Activated CD4-positive, alpha-beta memory T cell treated with anti-CD3 and anti-CD28 coated beads for 36 hours (primary cell): ENCODE measurements at regions not wholly inside any gene's neighbourhood (a gene's known extent, or its start where the extent isn't known, plus 50 kb on each side); places are given as distances from the start of the nearest gene placed in this dataset.
A peak's percentile ranks its signal among the peaks of the same experiment; 100 is the strongest.
"Not testable (repeated sequence)": the region's sequence is repeated elsewhere in the genome, so short reads cannot be mapped to it uniquely, and the experiment has no call there.

Source experiments
- CTCF ChIA-PET: fragments of 350-600 bp; sonication (Branson Sonifier 250); formaldehyde crosslinking; loops from one replicate; lab custom pipeline; 2021; ENCODE audit warnings: antibody characterized with exemption, inconsistent platforms; lab: Charles Lee
- POLR2A ChIA-PET: fragments of 350-600 bp; sonication (Branson Sonifier 250); formaldehyde crosslinking; loops from one replicate; lab custom pipeline; 2021; ENCODE audit warnings: antibody characterized with exemption; lab: Charles Lee
- DNase-seq: peaks from one replicate; pipeline ENCODE4 v3.0.0-alpha.2; 2020
- H3K27ac Mint-ChIP-seq: one replicate; pipeline ENCODE4 v1.8.0; 2021; ENCODE audit warnings: mixed read lengths
- H3K27me3 Mint-ChIP-seq: one replicate; pipeline ENCODE4 v1.8.0; 2021; ENCODE audit warnings: mixed read lengths
- H3K36me3 Mint-ChIP-seq: one replicate; pipeline ENCODE4 v1.8.0; 2021; ENCODE audit warnings: mixed read lengths
- H3K4me1 Mint-ChIP-seq: one replicate; pipeline ENCODE4 v1.8.0; 2021; ENCODE audit warnings: low read depth, mixed read lengths
- H3K4me3 Mint-ChIP-seq: one replicate; pipeline ENCODE4 v1.8.0; 2021; ENCODE audit warnings: mild to moderate bottlenecking, mixed read lengths
- H3K9me3 Mint-ChIP-seq: one replicate; pipeline ENCODE4 v1.8.0; 2021; ENCODE audit warnings: mixed read lengths
- intact Hi-C: fragments of 100-400 bp; cut with micrococcal nuclease; formaldehyde crosslinking; loops from one replicate; pipeline ENCODE4 v1.15.1; 2023

GRCh38 chr2:190742431-190742830, 93.5 kb downstream of the NAB1 start:
- H3K27ac Mint-ChIP-seq, result no peak overlapping the region
- ChIA-PET CTCF (no interaction called here), POLR2A (interaction anchor here (1.0 to 1.2 kb wide), 2 partner anchors 13 to 20 kb away, joined by 3 read pairs; no protein-coding TSS in a partner anchor)
- H3K27me3 Mint-ChIP-seq, result no peaks in the 10 kb centered on the region
- no peaks in the 10 kb centered on the region for H3K9me3 Mint-ChIP-seq
- no peaks in the 10 kb centered on the region for H3K36me3 Mint-ChIP-seq
- DNase-seq, result no peak
- H3K4me3 Mint-ChIP-seq, result no peak overlapping the region
- intact Hi-C loops, result no loop called here
- H3K4me1 Mint-ChIP-seq, result peaks cover 21% of the 10 kb centered on the region

GRCh38 chr2:190744041-190744440, 95.2 kb downstream of the NAB1 start:
- no peak overlapping the region for H3K4me3 Mint-ChIP-seq
- no peak for DNase-seq
- ChIA-PET CTCF (no interaction called here), POLR2A (no interaction called here)
- H3K9me3 Mint-ChIP-seq, result no peaks in the 10 kb centered on the region
- H3K4me1 Mint-ChIP-seq, result peaks cover 22% of the 10 kb centered on the region
- intact Hi-C loops, result no loop called here
- no peaks in the 10 kb centered on the region for H3K27me3 Mint-ChIP-seq
- no peaks in the 10 kb centered on the region for H3K36me3 Mint-ChIP-seq
- no peak overlapping the region for H3K27ac Mint-ChIP-seq

- H3K9me3 Mint-ChIP-seq, result no peaks in the 10 kb centered on the region
- H3K4me1 Mint-ChIP-seq, result peaks cover 22% of the 10 kb centered on the region
- DNase-seq, result no peak
- H3K36me3 Mint-ChIP-seq, result no peaks in the 10 kb centered on the region
- no peaks in the 10 kb centered on the region for H3K27me3 Mint-ChIP-seq
- no peak overlapping the region for H3K4me3 Mint-ChIP-seq
- intact Hi-C loops, result loop anchor here (1.0 to 2.0 kb wide), 2 partner anchors 18 to 24 kb away; no protein-coding TSS in a partner anchor
- POLR2A ChIA-PET, result no interaction called here
- CTCF ChIA-PET, result interaction anchor here (0.6 kb wide), 1 partner anchor 13 kb away, joined by 3 read pairs; no protein-coding TSS in a partner anchor
- H3K27ac Mint-ChIP-seq, result no peak overlapping the region
These were observed 98.3 kb downstream of the NAB1 start for GRCh38 chr2:190746971-190747761.

- intact Hi-C loops, result no loop called here
- H3K27me3 Mint-ChIP-seq, result no peaks in the 10 kb centered on the region
These were observed 100.1 kb downstream of the NAB1 start for GRCh38 chr2:190748966-190749365.

GRCh38 chr2:190755772-190756415, 107.0 kb downstream of the NAB1 start:
- ChIA-PET POLR2A (no interaction called here), CTCF (no interaction called here)
- no peak for DNase-seq
- no peak overlapping the region for H3K27ac Mint-ChIP-seq
- H3K27me3 Mint-ChIP-seq, result no peaks in the 10 kb centered on the region
- intact Hi-C loops, result no loop called here
- H3K9me3 Mint-ChIP-seq, result peaks cover 3% of the 10 kb centered on the region
- H3K4me3 Mint-ChIP-seq, result no peak overlapping the region
- H3K36me3 Mint-ChIP-seq, result no peaks in the 10 kb centered on the region
- H3K4me1 Mint-ChIP-seq, result peaks cover 12% of the 10 kb centered on the region

More at GRCh38 chr2:190748966-190749365, 100.1 kb downstream of the NAB1 start:
- H3K4me1 Mint-ChIP-seq, result peaks cover 13% of the 10 kb centered on the region
- H3K27ac Mint-ChIP-seq, result no peak overlapping the region
- no peak overlapping the region for H3K4me3 Mint-ChIP-seq
- no peaks in the 10 kb centered on the region for H3K9me3 Mint-ChIP-seq
- ChIA-PET POLR2A (no interaction called here), CTCF (no interaction called here)
- DNase-seq, result no peak
- no peaks in the 10 kb centered on the region for H3K36me3 Mint-ChIP-seq

GRCh38 chr2:190759749-190760213, 110.9 kb downstream of the NAB1 start:
- Mint-ChIP-seq H3K27ac (peak overlapping the region; percentile 18), H3K36me3 (no peaks in the 10 kb centered on the region), H3K4me1 (peaks cover 32% of the 10 kb centered on the region), H3K27me3 (no peaks in the 10 kb centered on the region), H3K4me3 (peak overlapping the region; percentile 51), H3K9me3 (peaks cover 3% of the 10 kb centered on the region)
- CTCF ChIA-PET, result interaction anchor here (0.7 kb wide), 1 partner anchor 13 kb away, joined by 3 read pairs; no protein-coding TSS in a partner anchor
- intact Hi-C loops, result loop anchor here (5.0 to 10.0 kb wide), 2 partner anchors 112 to 355 kb away; partner anchors contain the start of genes MFSD6 and NAB1
- POLR2A ChIA-PET, result no interaction called here
- DNase-seq, result no peak

- H3K36me3 Mint-ChIP-seq, H3K9me3 Mint-ChIP-seq, H3K27me3 Mint-ChIP-seq, CTCF ChIA-PET, DNase-seq, POLR2A ChIA-PET: not testable (repeated sequence)
- intact Hi-C loops, result loop anchor here (5.0 to 10.0 kb wide), 2 partner anchors 113 to 356 kb away; partner anchors contain the start of genes MFSD6 and NAB1
- peaks cover 39% of the 10 kb centered on the region for H3K4me1 Mint-ChIP-seq
- H3K4me3 Mint-ChIP-seq, result peak overlapping the region; percentile 51
- peak overlapping the region; percentile 18 for H3K27ac Mint-ChIP-seq
These were observed 111.7 kb downstream of the NAB1 start for GRCh38 chr2:190760353-190761150.

- H3K4me1 Mint-ChIP-seq, result peaks cover 46% of the 10 kb centered on the region
- H3K4me3 Mint-ChIP-seq, H3K36me3 Mint-ChIP-seq, POLR2A ChIA-PET, DNase-seq, H3K27ac Mint-ChIP-seq, H3K9me3 Mint-ChIP-seq, H3K27me3 Mint-ChIP-seq, CTCF ChIA-PET: not testable (repeated sequence)
- intact Hi-C loops, result loop anchor here (5.0 to 10.0 kb wide), 2 partner anchors 114 to 356 kb away; partner anchors contain the start of genes MFSD6 and NAB1
These were observed 112.3 kb downstream of the NAB1 start for GRCh38 chr2:190761216-190761615.

- H3K27ac Mint-ChIP-seq, result no peak overlapping the region
- peaks cover 48% of the 10 kb centered on the region for H3K4me1 Mint-ChIP-seq
- H3K36me3 Mint-ChIP-seq, result no peaks in the 10 kb centered on the region
- intact Hi-C loops, result loop anchor here (5.0 to 10.0 kb wide), 2 partner anchors 115 to 358 kb away; partner anchors contain the start of genes MFSD6 and NAB1
- DNase-seq, result no peak
- no peaks in the 10 kb centered on the region for H3K27me3 Mint-ChIP-seq
- H3K9me3 Mint-ChIP-seq, result peaks cover 3% of the 10 kb centered on the region
- CTCF ChIA-PET, result interaction anchor here (1.0 to 1.4 kb wide), 2 partner anchors 17 to 24 kb away, joined by 3 to 4 read pairs; no protein-coding TSS in a partner anchor
- POLR2A ChIA-PET, result no interaction called here
- H3K4me3 Mint-ChIP-seq, result no peak overlapping the region
These were observed 113.7 kb downstream of the NAB1 start for GRCh38 chr2:190762566-190762965.

- Mint-ChIP-seq H3K27ac (no peak overlapping the region), H3K27me3 (no peaks in the 10 kb centered on the region), H3K4me3 (no peak overlapping the region), H3K4me1 (peaks cover 51% of the 10 kb centered on the region), H3K36me3 (no peaks in the 10 kb centered on the region), H3K9me3 (peaks cover 3% of the 10 kb centered on the region)
- ChIA-PET CTCF (interaction anchor here (1.0 to 1.4 kb wide), 3 partner anchors 17 to 117 kb away, joined by 3 to 4 read pairs (median 3); no protein-coding TSS in a partner anchor), POLR2A (no interaction called here)
- DNase-seq, result no peak
- intact Hi-C loops, result loop anchor here (5.0 to 10.0 kb wide), 2 partner anchors 116 to 358 kb away; partner anchors contain the start of genes MFSD6 and NAB1
These were observed 114.2 kb downstream of the NAB1 start for GRCh38 chr2:190763100-190763499.

GRCh38 chr2:190763901-190764514, 115.1 kb downstream of the NAB1 start:
- Mint-ChIP-seq H3K4me1 (peaks cover 53% of the 10 kb centered on the region), H3K27ac (peak overlapping the region; percentile 31)
- POLR2A ChIA-PET, result interaction anchor here (0.6 to 0.8 kb wide), 2 partner anchors 42 to 211 kb away, joined by 3 read pairs; no protein-coding TSS in a partner anchor

More at GRCh38 chr2:190763901-190764514, 115.1 kb downstream of the NAB1 start:
- intact Hi-C loops, result loop anchor here (1.0 to 10.0 kb wide), 5 partner anchors 17 to 359 kb away; partner anchors contain the start of genes MFSD6 and NAB1
- Mint-ChIP-seq H3K9me3 (peaks cover 3% of the 10 kb centered on the region), H3K36me3 (no peaks in the 10 kb centered on the region), H3K4me3 (no peak overlapping the region), H3K27me3 (no peaks in the 10 kb centered on the region)
- peak; percentile 73 for DNase-seq
- CTCF ChIA-PET, result interaction anchor here (0.8 to 1.4 kb wide), 3 partner anchors 16 to 118 kb away, joined by 3 read pairs; no protein-coding TSS in a partner anchor
